H7 (cell line): ENCODE measurements at regions not wholly inside any gene's neighbourhood (a gene's known extent, or its start where the extent isn't known, plus 50 kb on each side); places are given as distances from the start of the nearest gene placed in this dataset.

ENCODE experiments used
- DNase-seq: peaks from one replicate; pipeline ENCODE4 v3.0.0; 2012
- H3K27me3 ChIP-seq: 2 replicates; pipeline ENCODE4 v1.6.0; 2011; ENCODE audit warnings: mild to moderate bottlenecking, low read length; ENCODE audit not compliant: control insufficient read depth, insufficient read depth
- H3K36me3 ChIP-seq: replicated peaks from 2 replicates; pipeline ENCODE4 v1.5.1; 2011; ENCODE audit warnings: low read length; ENCODE audit not compliant: control insufficient read depth, insufficient read depth
- H3K4me3 ChIP-seq: 2 replicates; pipeline ENCODE4 v1.5.1; 2011; ENCODE audit warnings: low read depth, mild to moderate bottlenecking, control low read depth, low read length, moderate library complexity; ENCODE audit not compliant: insufficient read depth

- Histone ChIP-seq H3K4me3 (no peak overlapping the region), H3K36me3 (peaks cover 3% of the 10 kb centered on the region)
- no peak for DNase-seq
These were observed 60.0 kb downstream of the NCOR2 start for GRCh38 chr12:124507188-124508109.

GRCh38 chr12:124506832-124507153, 60.6 kb downstream of the NCOR2 start:
- Histone ChIP-seq H3K36me3 (peaks cover 1% of the 10 kb centered on the region), H3K4me3 (no peak overlapping the region), H3K27me3 (no peaks in the 10 kb centered on the region)
- peak; percentile 71 for DNase-seq

More at GRCh38 chr12:124507188-124508109, 60.0 kb downstream of the NCOR2 start:
- H3K27me3 ChIP-seq, result no peaks in the 10 kb centered on the region

- no peaks in the 10 kb centered on the region for H3K27me3 ChIP-seq
- no peak overlapping the region for H3K4me3 ChIP-seq
- peaks cover 1% of the 10 kb centered on the region for H3K36me3 ChIP-seq
- DNase-seq, result no peak
These were observed 61.1 kb downstream of the NCOR2 start for GRCh38 chr12:124506145-124506831.

- H3K4me3 ChIP-seq, result no peak overlapping the region
- peak; percentile 71 for DNase-seq
- H3K36me3 ChIP-seq, result peaks cover 1% of the 10 kb centered on the region
- H3K27me3 ChIP-seq, result no peaks in the 10 kb centered on the region
These were observed 62.2 kb downstream of the NCOR2 start for GRCh38 chr12:124505001-124505818.

- Histone ChIP-seq H3K27me3 (no peaks in the 10 kb centered on the region), H3K4me3 (no peak overlapping the region), H3K36me3 (peaks cover 1% of the 10 kb centered on the region)
- DNase-seq, result peak; percentile 83
These were observed 63.0 kb downstream of the NCOR2 start for GRCh38 chr12:124504273-124505000.

- Histone ChIP-seq H3K4me3 (no peak overlapping the region), H3K27me3 (no peaks in the 10 kb centered on the region), H3K36me3 (peaks cover 1% of the 10 kb centered on the region)
- DNase-seq, result no peak
These were observed 64.1 kb downstream of the NCOR2 start for GRCh38 chr12:124503305-124503704.

- Histone ChIP-seq H3K4me3 (no peak overlapping the region), H3K36me3 (peaks cover 1% of the 10 kb centered on the region), H3K27me3 (no peaks in the 10 kb centered on the region)
- no peak for DNase-seq
These were observed 65.0 kb downstream of the NCOR2 start for GRCh38 chr12:124502379-124502778.

- Histone ChIP-seq H3K4me3 (no peak overlapping the region), H3K27me3 (no peaks in the 10 kb centered on the region), H3K36me3 (peaks cover 1% of the 10 kb centered on the region)
- DNase-seq, result no peak
These were observed 65.6 kb downstream of the NCOR2 start for GRCh38 chr12:124501827-124502226.

GRCh38 chr12:124501112-124501561, 66.3 kb downstream of the NCOR2 start:
- DNase-seq, result peak; percentile 70
- no peak overlapping the region for H3K4me3 ChIP-seq
- H3K27me3 ChIP-seq, result no peaks in the 10 kb centered on the region
- H3K36me3 ChIP-seq, result peaks cover 1% of the 10 kb centered on the region

- no peak for DNase-seq
- Histone ChIP-seq H3K36me3 (no peaks in the 10 kb centered on the region; the same call in 1 of the 2 replicates), H3K4me3 (no peak overlapping the region), H3K27me3 (no peaks in the 10 kb centered on the region)
These were observed 67.5 kb downstream of the NCOR2 start for GRCh38 chr12:124499898-124500244.

GRCh38 chr12:124499190-124499753, 68.1 kb downstream of the NCOR2 start:
- no peak overlapping the region for H3K4me3 ChIP-seq
- peak; percentile 82 for DNase-seq
- no peaks in the 10 kb centered on the region; the same call in 1 of the 2 replicates for H3K36me3 ChIP-seq
- H3K27me3 ChIP-seq, result no peaks in the 10 kb centered on the region

GRCh38 chr12:124498275-124499189, 68.9 kb downstream of the NCOR2 start:
- no peak overlapping the region for H3K4me3 ChIP-seq
- peaks cover 2% of the 10 kb centered on the region; the same call in 1 of the 2 replicates for H3K36me3 ChIP-seq
- no peak for DNase-seq
- H3K27me3 ChIP-seq, result no peaks in the 10 kb centered on the region

GRCh38 chr12:124497658-124498057, 69.8 kb downstream of the NCOR2 start:
- DNase-seq, result no peak
- no peak overlapping the region for H3K4me3 ChIP-seq
- H3K36me3 ChIP-seq, result peaks cover 2% of the 10 kb centered on the region; the same call in 1 of the 2 replicates
- H3K27me3 ChIP-seq, result no peaks in the 10 kb centered on the region
